GM12878 (cell line): ENCODE measurements at regions not wholly inside any gene's neighbourhood (a gene's known extent, or its start where the extent isn't known, plus 50 kb on each side); places are given as distances from the start of the nearest gene placed in this dataset.

ENCODE experiments used
- ATAC-seq: fragments of 200-7000 bp; cut with Tn5 transposase; 3 replicates; pipeline ENCODE4 v1.9.1; 2020; ENCODE audit warnings: mild to moderate bottlenecking, moderate library complexity
- BruUV-seq: library from RNA; stranded (reverse); fragments of 400-500 nt; replicated peaks from 2 replicates; lab custom pipeline; 2021; lab: Mats Ljungman, UMichigan
- CTCF ChIA-PET: fragments of 300-600 bp; sonication (Branson Sonifier 250); formaldehyde crosslinking; extraction: SDS; loops from one replicate; lab custom pipeline; 2021; ENCODE audit warnings: inconsistent platforms; lab: Yijun Ruan, JAX
- POLR2A ChIA-PET: fragments of 350-600 bp; formaldehyde crosslinking; extraction: SDS; loops from one replicate; lab custom pipeline; 2021; ENCODE audit warnings: inconsistent platforms; lab: Charles Lee
- RAD21 ChIA-PET: fragments of 300-600 bp; sonication (Branson Sonifier 250); formaldehyde crosslinking; loops from one replicate; lab custom pipeline; 2023; ENCODE audit warnings: antibody characterized with exemption; ENCODE audit not compliant: unreplicated experiment; lab: Charles Lee
- SMC1A ChIA-PET: fragments of 300-600 bp; sonication (Branson Sonifier 250); formaldehyde crosslinking; loops from one replicate; lab custom pipeline; 2023; ENCODE audit not compliant: unreplicated experiment, uncharacterized antibody; lab: Charles Lee
- DNase-seq: peaks from one replicate; pipeline ENCODE4 v3.0.0-alpha.2; 2011; ENCODE audit warnings: low read depth, low spot score
- FAIRE-seq: peaks from 3 replicates; lab custom pipeline; 2011; peaks lifted over from hg19 to GRCh38; lab: Jason Lieb, UNC
- H2AFZ ChIP-seq: 2 replicates; pipeline ENCODE4 v1.6.0; 2011; ENCODE audit warnings: low read depth, low read length, control low read depth; ENCODE audit not compliant: control insufficient read depth
- H3K27ac ChIP-seq: 2 replicates; pipeline ENCODE4 v1.5.1; 2011; ENCODE audit warnings: control low read depth; ENCODE audit not compliant: control insufficient read depth, insufficient read depth
- H3K27me3 ChIP-seq, 2 experiments: replicated peaks in 1 of 2; 2 replicates each; pipeline versions ENCODE4 v1.6.0 to v1.6.1; 2011; ENCODE audit warnings: low read length in 1 of 2; ENCODE audit not compliant: control insufficient read depth in 2 of 2, insufficient read depth in 2 of 2
- H3K36me3 ChIP-seq, 2 experiments: 2 replicates each; pipeline ENCODE4 v1.5.1; 2011; ENCODE audit warnings: low read length in 1 of 2; ENCODE audit not compliant: control insufficient read depth in 2 of 2, insufficient read depth in 2 of 2
- H3K4me1 ChIP-seq: 2 replicates; pipeline ENCODE4 v1.6.1; 2011; ENCODE audit warnings: mild to moderate bottlenecking, low read length, moderate library complexity, mixed read lengths; ENCODE audit not compliant: control insufficient read depth, insufficient read depth
- H3K4me2 ChIP-seq: 2 replicates; pipeline ENCODE4 v1.6.0; 2011; ENCODE audit warnings: control low read depth; ENCODE audit not compliant: control insufficient read depth, insufficient read depth
- H3K4me3 ChIP-seq: fragments of 200-600 bp; sonication (generic); 2 replicates; pipeline ENCODE4 v1.5.1; 2016
- H3K79me2 ChIP-seq: 2 replicates; pipeline ENCODE4 v1.6.0; 2011; ENCODE audit warnings: low read length; ENCODE audit not compliant: control insufficient read depth, insufficient read depth
- H3K9ac ChIP-seq: 2 replicates; pipeline ENCODE4 v1.8.0; 2011; ENCODE audit warnings: low read length, control low read depth, mixed read lengths; ENCODE audit not compliant: control insufficient read depth, insufficient read depth
- H3K9me3 ChIP-seq: replicated peaks from 3 replicates; pipeline ENCODE4 v1.5.1; 2011; ENCODE audit warnings: mild to moderate bottlenecking, low read length; ENCODE audit not compliant: control insufficient read depth, insufficient read depth
- H4K20me1 ChIP-seq: 2 replicates; pipeline ENCODE4 v1.6.0; 2011; ENCODE audit not compliant: control insufficient read depth, insufficient read depth
- CHD4 ChIP-seq: fragments of 200-600 bp; sonication (generic); IDR thresholded peaks from 2 replicates; pipeline ENCODE4 v1.6.1; 2016; ENCODE audit warnings: mild to moderate bottlenecking
- GATAD2B ChIP-seq: fragments of 450-650 bp; conservative IDR thresholded peaks from 2 replicates; pipeline ENCODE4 v1.6.1; 2017; ENCODE audit warnings: low read depth, mild to moderate bottlenecking, moderate library complexity
- HDAC6 ChIP-seq: fragments of 200-600 bp; sonication (generic); IDR thresholded peaks from one replicate; pipeline ENCODE4 v1.8.0; 2017; ENCODE audit warnings: antibody characterized with exemption; ENCODE audit not compliant: unreplicated experiment
- HDGF ChIP-seq: fragments of 450-650 bp; IDR thresholded peaks from 2 replicates; pipeline ENCODE4 v1.6.1; 2016; ENCODE audit warnings: antibody characterized with exemption
- KDM1A ChIP-seq: fragments of 200-600 bp; sonication (generic); IDR thresholded peaks from 2 replicates; pipeline ENCODE4 v1.6.1; 2016; ENCODE audit warnings: borderline replicate concordance
- NBN ChIP-seq: fragments of 450-650 bp; IDR thresholded peaks from 2 replicates; pipeline ENCODE4 v1.6.1; 2016
- NFXL1 ChIP-seq: fragments of 450-650 bp; IDR thresholded peaks from 2 replicates; pipeline ENCODE4 v1.6.1; 2017; ENCODE audit warnings: antibody characterized with exemption, mild to moderate bottlenecking, borderline replicate concordance
- NR2C2 ChIP-seq: IDR thresholded peaks from 2 replicates; pipeline ENCODE4 v1.6.1; 2011; ENCODE audit warnings: borderline replicate concordance, low read depth; ENCODE audit not compliant: control insufficient read depth, insufficient read length
- PML ChIP-seq: IDR thresholded peaks from 2 replicates; pipeline ENCODE4 v1.6.1; 2012; ENCODE audit warnings: low read length, inconsistent platforms
- RELA ChIP-seq: fragments of 450-650 bp; IDR thresholded peaks from 2 replicates; pipeline ENCODE4 v1.8.0; 2014; ENCODE audit warnings: borderline replicate concordance; ENCODE audit not compliant: partially characterized antibody
- SIX5 ChIP-seq: IDR thresholded peaks from 2 replicates; pipeline ENCODE4 v1.6.1; 2011; ENCODE audit warnings: mild to moderate bottlenecking, low read depth, low read length, moderate library complexity; ENCODE audit not compliant: severe bottlenecking
- SMAD5 ChIP-seq: IDR thresholded peaks from 2 replicates; pipeline ENCODE4 v1.6.1; 2016; ENCODE audit warnings: antibody characterized with exemption, low read depth
- SPI1 ChIP-seq: IDR thresholded peaks from 2 replicates; pipeline ENCODE4 v1.6.1; 2011; ENCODE audit warnings: low read depth, mild to moderate bottlenecking, low read length, moderate library complexity, borderline replicate concordance; ENCODE audit not compliant: insufficient read depth
- YBX1 ChIP-seq: fragments of 450-650 bp; IDR thresholded peaks from 2 replicates; pipeline ENCODE4 v1.6.1; 2016; ENCODE audit warnings: antibody characterized with exemption
- WGBS: methylation state at CpG from one replicate; pipeline ENCODE4 v1.1.6; 2016; ENCODE audit warnings: low lambda C conversion rate; ENCODE audit not compliant: insufficient replicate concordance, insufficient coverage; ENCODE audit errors: missing lambda C conversion rate; 5-methylcytosine and 5-hydroxymethylcytosine counted together
- in situ Hi-C: fragments of 300-500 bp; cut with MboI; formaldehyde crosslinking; loops from 9 replicates; pipeline ENCODE4 v1.14.3; 2018; ENCODE audit warnings: mixed read lengths
- intact Hi-C: fragments of 100-400 bp; cut with micrococcal nuclease; formaldehyde crosslinking; loops from one replicate; pipeline ENCODE4 v1.14.2; 2022; ENCODE audit not compliant: unreplicated experiment
- TF ChIP-seq, protein P1 (sequence below): IDR thresholded peaks from 2 replicates; pipeline ENCODE4 v1.6.1; 2012; ENCODE audit warnings: low read length, inconsistent platforms
- TF ChIP-seq, protein P2 (sequence below): IDR thresholded peaks from 2 replicates; pipeline ENCODE4 v1.6.1; 2011; ENCODE audit warnings: mild to moderate bottlenecking, low read depth, low read length, moderate library complexity; ENCODE audit not compliant: insufficient replicate concordance
- TF ChIP-seq, protein P3 (sequence below): fragments of 450-650 bp; formaldehyde crosslinking; IDR thresholded peaks from 2 replicates; pipeline ENCODE4 v1.5.0; 2022; ENCODE audit warnings: mild to moderate bottlenecking, missing genetic modification characterization

DNA sequence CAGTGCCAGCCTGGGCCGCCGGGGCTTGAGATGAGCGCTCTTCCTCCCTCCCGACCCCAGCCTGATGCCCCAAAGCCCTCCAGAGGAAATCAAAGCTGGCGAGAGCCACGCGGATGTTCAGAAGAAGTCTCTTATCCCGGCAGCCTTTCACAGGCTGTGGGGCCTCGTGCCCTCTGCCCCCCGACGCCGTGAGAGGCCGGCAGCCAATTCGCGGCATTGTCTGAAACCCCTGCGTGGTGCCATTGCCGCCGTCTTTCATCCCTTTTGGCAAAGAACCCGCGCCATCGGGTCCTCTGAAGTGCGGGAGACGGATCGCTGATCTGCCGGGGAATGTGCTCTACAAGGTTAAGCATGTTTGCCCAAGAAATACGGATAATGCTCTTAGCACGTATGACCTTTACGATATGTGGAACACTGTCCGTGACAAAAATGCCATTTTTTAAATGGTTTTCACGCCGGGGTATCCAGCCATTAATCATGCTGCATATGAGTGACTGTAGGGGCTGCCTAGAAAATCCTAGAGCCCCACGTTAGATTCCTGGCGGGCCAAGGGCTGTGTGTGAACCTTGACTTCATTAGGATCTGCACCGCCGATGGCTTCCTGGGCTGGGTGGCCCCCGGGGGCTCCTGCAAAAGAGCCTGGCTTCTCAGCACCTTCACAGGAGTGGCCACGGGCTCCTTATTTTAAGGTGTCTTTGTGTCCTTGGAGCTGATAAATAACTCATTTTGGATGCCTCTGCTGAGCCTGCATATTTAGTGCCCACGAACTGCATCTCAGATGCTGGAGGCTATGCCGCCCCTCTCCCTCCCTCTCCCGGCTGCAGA lies 165.1 kb upstream of the TNRC6C start:
- 61% methylated on average over 37 of the region's 40 CpGs for WGBS
- SMC1A ChIA-PET, result no interaction called here
- in situ Hi-C loops, result no loop called here
- RAD21 ChIA-PET, result no interaction called here
- intact Hi-C loops, result no loop called here
- no peak overlapping the region for H2AFZ ChIP-seq
- no peaks in the 10 kb centered on the region for H3K4me1 ChIP-seq
- no peak overlapping the region for H3K4me3 ChIP-seq
- H3K9me3 ChIP-seq, result no peaks in the 10 kb centered on the region
- no peak overlapping the region for H3K4me2 ChIP-seq
- FAIRE-seq (no peak), ATAC-seq (no peak), DNase-seq (no peak)
- H3K36me3 ChIP-seq, result no peaks in the 10 kb centered on the region
- CTCF ChIA-PET, result no interaction called here
- BruUV-seq, result no TSS peak
- no peaks in the 10 kb centered on the region; a peak in 2 of 4 replicates for H3K27me3 ChIP-seq
- no peak overlapping the region for H3K27ac ChIP-seq
- H4K20me1 ChIP-seq, result no peaks in the 10 kb centered on the region
- POLR2A ChIA-PET, result no interaction called here
- H3K9ac ChIP-seq, result no peak overlapping the region
- H3K79me2 ChIP-seq, result no peaks in the 10 kb centered on the region
- no peak for TF ChIP-seq HDAC6
- TF ChIP-seq NBN, result no peak
- no peak for TF ChIP-seq HDGF
- TF ChIP-seq, protein P1, sequence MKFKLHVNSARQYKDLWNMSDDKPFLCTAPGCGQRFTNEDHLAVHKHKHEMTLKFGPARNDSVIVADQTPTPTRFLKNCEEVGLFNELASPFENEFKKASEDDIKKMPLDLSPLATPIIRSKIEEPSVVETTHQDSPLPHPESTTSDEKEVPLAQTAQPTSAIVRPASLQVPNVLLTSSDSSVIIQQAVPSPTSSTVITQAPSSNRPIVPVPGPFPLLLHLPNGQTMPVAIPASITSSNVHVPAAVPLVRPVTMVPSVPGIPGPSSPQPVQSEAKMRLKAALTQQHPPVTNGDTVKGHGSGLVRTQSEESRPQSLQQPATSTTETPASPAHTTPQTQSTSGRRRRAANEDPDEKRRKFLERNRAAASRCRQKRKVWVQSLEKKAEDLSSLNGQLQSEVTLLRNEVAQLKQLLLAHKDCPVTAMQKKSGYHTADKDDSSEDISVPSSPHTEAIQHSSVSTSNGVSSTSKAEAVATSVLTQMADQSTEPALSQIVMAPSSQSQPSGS, result no peak
- TF ChIP-seq KDM1A, result no peak
- TF ChIP-seq SIX5, result no peak
- TF ChIP-seq, protein P2, sequence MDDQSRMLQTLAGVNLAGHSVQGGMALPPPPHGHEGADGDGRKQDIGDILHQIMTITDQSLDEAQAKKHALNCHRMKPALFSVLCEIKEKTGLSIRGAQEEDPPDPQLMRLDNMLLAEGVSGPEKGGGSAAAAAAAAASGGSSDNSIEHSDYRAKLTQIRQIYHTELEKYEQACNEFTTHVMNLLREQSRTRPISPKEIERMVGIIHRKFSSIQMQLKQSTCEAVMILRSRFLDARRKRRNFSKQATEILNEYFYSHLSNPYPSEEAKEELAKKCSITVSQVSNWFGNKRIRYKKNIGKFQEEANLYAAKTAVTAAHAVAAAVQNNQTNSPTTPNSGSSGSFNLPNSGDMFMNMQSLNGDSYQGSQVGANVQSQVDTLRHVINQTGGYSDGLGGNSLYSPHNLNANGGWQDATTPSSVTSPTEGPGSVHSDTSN, result no peak
- no peak for TF ChIP-seq NFXL1
- TF ChIP-seq GATAD2B, result no peak
- TF ChIP-seq RELA, result no peak
- TF ChIP-seq, protein P3, sequence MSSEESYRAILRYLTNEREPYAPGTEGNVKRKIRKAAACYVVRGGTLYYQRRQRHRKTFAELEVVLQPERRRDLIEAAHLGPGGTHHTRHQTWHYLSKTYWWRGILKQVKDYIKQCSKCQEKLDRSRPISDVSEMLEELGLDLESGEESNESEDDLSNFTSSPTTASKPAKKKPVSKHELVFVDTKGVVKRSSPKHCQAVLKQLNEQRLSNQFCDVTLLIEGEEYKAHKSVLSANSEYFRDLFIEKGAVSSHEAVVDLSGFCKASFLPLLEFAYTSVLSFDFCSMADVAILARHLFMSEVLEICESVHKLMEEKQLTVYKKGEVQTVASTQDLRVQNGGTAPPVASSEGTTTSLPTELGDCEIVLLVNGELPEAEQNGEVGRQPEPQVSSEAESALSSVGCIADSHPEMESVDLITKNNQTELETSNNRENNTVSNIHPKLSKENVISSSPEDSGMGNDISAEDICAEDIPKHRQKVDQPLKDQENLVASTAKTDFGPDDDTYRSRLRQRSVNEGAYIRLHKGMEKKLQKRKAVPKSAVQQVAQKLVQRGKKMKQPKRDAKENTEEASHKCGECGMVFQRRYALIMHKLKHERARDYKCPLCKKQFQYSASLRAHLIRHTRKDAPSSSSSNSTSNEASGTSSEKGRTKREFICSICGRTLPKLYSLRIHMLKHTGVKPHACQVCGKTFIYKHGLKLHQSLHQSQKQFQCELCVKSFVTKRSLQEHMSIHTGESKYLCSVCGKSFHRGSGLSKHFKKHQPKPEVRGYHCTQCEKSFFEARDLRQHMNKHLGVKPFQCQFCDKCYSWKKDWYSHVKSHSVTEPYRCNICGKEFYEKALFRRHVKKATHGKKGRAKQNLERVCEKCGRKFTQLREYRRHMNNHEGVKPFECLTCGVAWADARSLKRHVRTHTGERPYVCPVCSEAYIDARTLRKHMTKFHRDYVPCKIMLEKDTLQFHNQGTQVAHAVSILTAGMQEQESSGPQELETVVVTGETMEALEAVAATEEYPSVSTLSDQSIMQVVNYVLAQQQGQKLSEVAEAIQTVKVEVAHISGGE, result no peak
- TF ChIP-seq PML, result no peak
- no peak for TF ChIP-seq CHD4
- no peak for TF ChIP-seq YBX1
- no peak for TF ChIP-seq NR2C2
- no peak for TF ChIP-seq SPI1
- no peak for TF ChIP-seq SMAD5
